ENCODE measurements at regions not wholly inside any gene's neighbourhood (a gene's known extent, or its start where the extent isn't known, plus 50 kb on each side); places are given as distances from the start of the nearest gene placed in this dataset.

DNA sequence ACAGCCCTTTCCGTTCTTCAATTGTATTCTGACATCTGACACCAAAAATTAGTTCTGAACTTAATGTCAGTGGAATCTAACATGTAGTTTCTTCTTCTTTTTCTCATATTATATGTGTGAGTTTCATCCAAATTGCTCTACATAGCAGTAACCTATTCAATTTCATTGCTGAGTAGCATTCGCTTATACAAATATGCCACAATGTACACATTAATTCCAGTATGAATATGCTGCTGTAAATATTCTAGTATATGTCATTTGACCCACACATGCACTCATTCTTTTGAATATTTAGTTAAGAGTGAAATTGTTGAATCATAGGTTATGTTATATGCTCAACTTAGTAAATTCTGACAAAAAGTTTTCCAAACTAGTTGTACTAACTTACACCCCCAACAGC is 550.9 kb downstream of the CHSY3 start:
- 88 to 90% methylated on average over 2 of the region's 2 CpGs for WGBS, 2 donors
- H3K27me3 ChIP-seq = no peaks in the 10 kb centered on the region
- peaks cover 0 to 35% (median 2%) of the 10 kb centered on the region in 4 donors for H3K9me3 ChIP-seq
- H3K4me1 ChIP-seq = no peaks in the 10 kb centered on the region
- no peaks in the 10 kb centered on the region for H3K36me3 ChIP-seq
- TF ChIP-seq EP300 (IDR thresholded peaks at IDR 0.05) (no peak), POLR2A (IDR thresholded peaks at IDR 0.05) (no peak)
- TF ChIP-seq, protein P1, sequence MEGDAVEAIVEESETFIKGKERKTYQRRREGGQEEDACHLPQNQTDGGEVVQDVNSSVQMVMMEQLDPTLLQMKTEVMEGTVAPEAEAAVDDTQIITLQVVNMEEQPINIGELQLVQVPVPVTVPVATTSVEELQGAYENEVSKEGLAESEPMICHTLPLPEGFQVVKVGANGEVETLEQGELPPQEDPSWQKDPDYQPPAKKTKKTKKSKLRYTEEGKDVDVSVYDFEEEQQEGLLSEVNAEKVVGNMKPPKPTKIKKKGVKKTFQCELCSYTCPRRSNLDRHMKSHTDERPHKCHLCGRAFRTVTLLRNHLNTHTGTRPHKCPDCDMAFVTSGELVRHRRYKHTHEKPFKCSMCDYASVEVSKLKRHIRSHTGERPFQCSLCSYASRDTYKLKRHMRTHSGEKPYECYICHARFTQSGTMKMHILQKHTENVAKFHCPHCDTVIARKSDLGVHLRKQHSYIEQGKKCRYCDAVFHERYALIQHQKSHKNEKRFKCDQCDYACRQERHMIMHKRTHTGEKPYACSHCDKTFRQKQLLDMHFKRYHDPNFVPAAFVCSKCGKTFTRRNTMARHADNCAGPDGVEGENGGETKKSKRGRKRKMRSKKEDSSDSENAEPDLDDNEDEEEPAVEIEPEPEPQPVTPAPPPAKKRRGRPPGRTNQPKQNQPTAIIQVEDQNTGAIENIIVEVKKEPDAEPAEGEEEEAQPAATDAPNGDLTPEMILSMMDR (IDR thresholded peaks at IDR 0.05) = no peak
- DNase-seq (ENCODE audit: low spot score in 2 of 2) = no peak
- H3K27ac ChIP-seq = no peak overlapping the region
- no peak overlapping the region for H3K4me3 ChIP-seq

DNA sequence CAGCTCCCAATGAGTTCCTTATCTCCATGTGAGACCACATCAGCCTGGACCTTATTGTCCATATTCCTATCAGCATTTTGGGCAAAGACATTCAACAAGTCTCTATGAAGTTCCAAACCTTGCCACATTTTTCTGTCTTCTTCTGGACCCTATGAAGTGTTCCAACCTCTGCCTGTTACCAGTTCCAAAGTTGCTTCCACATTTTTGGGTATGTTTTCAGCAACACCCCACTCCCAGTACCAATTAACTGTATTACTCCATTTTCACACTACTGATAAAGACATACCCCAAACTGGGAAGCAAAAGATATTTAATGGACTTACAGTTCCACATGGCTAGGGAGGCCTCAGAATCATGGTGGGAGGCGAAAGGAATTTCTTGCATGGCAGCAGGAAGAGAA is 548.5 kb downstream of the CHSY3 start:
- Histone ChIP-seq H3K4me3 (no peak overlapping the region), H3K4me1 (no peaks in the 10 kb centered on the region), H3K27me3 (no peaks in the 10 kb centered on the region), H3K9me3 (peaks cover 0 to 29% (median 2%) of the 10 kb centered on the region in 4 donors), H3K36me3 (no peaks in the 10 kb centered on the region), H3K27ac (no peak overlapping the region)
- no peak for DNase-seq (ENCODE audit: low spot score in 2 of 2)
- WGBS, 2 donors = 89 to 91% methylated on average over 1 of the region's 1 CpG
- TF ChIP-seq POLR2A (IDR thresholded peaks at IDR 0.05) (no peak), EP300 (IDR thresholded peaks at IDR 0.05) (no peak)
- TF ChIP-seq, protein P1 (IDR thresholded peaks at IDR 0.05) = no peak

DNA sequence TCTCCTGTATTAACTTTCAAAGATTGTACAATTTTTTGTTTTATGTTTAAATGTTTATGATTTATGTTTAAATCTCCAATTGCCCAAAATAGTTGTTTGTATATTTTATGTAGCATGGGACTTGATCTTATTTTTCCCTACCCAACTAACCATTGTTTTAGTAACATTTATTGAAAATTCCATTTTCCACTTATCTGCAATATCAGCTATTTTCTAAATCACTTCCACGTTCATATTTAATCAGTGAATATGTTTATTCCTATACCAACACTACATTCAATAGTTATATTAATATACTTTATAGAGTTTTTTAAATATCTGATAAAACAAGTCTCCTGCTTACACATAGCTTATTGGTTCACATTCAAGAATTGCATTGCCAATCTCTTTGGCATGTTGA is 532.2 kb downstream of the CHSY3 start:
- Histone ChIP-seq H3K4me3 (no peak overlapping the region), H3K36me3 (no peaks in the 10 kb centered on the region), H3K4me1 (no peaks in the 10 kb centered on the region), H3K9me3 (peaks cover 0 to 30% (median 4%) of the 10 kb centered on the region in 4 donors), H3K27me3 (no peaks in the 10 kb centered on the region), H3K27ac (no peak overlapping the region)
- WGBS, 2 donors = 82 to 83% methylated on average over 1 of the region's 1 CpG
- TF ChIP-seq POLR2A (IDR thresholded peaks at IDR 0.05) = no peak
- TF ChIP-seq EP300 (IDR thresholded peaks at IDR 0.05) = no peak
- TF ChIP-seq, protein P1 (IDR thresholded peaks at IDR 0.05) = no peak
- no peak for DNase-seq (ENCODE audit: low spot score in 2 of 2)

DNA sequence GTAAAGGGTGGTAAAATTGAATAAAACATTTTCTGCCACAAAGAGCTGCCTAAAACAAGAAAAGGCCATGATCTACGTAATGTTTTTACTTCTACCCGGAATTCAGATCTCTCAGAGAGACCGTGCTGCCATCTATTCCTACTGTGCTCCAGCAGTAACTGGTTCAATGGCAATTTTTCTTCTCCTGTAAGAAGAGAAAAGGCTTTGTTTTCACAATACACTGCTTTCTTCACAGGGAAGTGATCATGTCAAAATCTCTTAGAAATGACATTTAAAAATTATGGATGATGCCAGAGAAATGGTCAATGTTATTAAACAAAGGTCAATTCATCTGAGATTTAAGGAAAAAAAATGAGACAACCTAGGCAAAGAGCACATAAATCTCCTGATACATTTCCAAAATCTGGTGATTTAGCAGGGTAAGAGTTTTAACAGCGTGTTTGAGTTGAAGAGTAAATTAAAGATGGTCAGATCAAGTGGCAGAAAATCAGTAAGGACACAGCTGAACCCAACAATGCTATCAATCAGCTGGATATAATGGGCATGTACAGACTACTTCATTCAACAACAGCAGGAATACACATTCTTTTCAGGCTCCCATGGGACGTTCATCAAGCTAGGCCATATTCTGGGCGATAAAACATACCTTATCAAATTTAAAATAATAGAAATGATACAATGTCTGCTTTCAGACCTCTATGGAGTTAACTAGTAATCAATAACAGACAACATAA is 523.1 kb downstream of the CHSY3 start:
- no peak for DNase-seq (ENCODE audit: low spot score in 2 of 2)
- H3K36me3 ChIP-seq = no peaks in the 10 kb centered on the region
- H3K27me3 ChIP-seq = no peaks in the 10 kb centered on the region
- 63 to 67% methylated on average over 6 of the region's 6 CpGs for WGBS, 2 donors
- no peak overlapping the region for H3K4me3 ChIP-seq
- no peaks in the 10 kb centered on the region for H3K9me3 ChIP-seq
- no peak overlapping the region for H3K27ac ChIP-seq
- TF ChIP-seq EP300 (IDR thresholded peaks at IDR 0.05) (no peak), POLR2A (IDR thresholded peaks at IDR 0.05) (no peak)
- TF ChIP-seq, protein P1 (IDR thresholded peaks at IDR 0.05) = no peak
- H3K4me1 ChIP-seq = no peaks in the 10 kb centered on the region

DNA sequence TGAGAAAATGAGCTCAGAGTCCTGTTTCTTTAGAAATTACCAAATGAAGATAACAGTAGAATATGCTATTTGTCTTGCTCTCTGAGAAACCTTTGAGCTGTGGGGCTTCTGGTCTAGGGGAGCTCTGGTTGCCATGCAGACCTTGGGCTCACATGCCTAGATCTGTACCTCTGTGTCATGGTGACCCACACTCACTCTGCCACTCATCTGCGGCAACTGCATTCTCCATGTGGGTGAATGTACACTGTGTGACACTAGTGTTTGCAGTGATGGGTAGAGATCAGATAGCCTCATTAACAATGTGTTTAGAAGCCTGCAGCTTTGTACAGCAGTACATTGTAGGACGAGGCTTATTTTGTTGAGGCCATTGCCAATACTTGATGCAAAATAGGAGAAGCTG is 521.2 kb downstream of the CHSY3 start:
- Histone ChIP-seq H3K4me1 (no peaks in the 10 kb centered on the region), H3K27ac (no peak overlapping the region), H3K9me3 (no peaks in the 10 kb centered on the region), H3K36me3 (no peaks in the 10 kb centered on the region), H3K4me3 (no peak overlapping the region), H3K27me3 (no peaks in the 10 kb centered on the region)
- no peak for DNase-seq (ENCODE audit: low spot score in 2 of 2)
- no peak for TF ChIP-seq POLR2A (IDR thresholded peaks at IDR 0.05)
- TF ChIP-seq, protein P1 (IDR thresholded peaks at IDR 0.05) = no peak
- 79% methylated on average over 2 of the region's 2 CpGs for WGBS, 2 donors
